HG03095 (cell line): ENCODE measurements at regions not wholly inside any gene's neighbourhood (a gene's known extent, or its start where the extent isn't known, plus 50 kb on each side); places are given as distances from the start of the nearest gene placed in this dataset.
"Not testable (repeated sequence)": the region's sequence is repeated elsewhere in the genome, so short reads cannot be mapped to it uniquely, and the experiment has no call there.

Experiments used
- ATAC-seq: cut with Tn5 transposase; IDR thresholded peaks from one replicate; pipeline ENCODE4 v1.9.1; 2021; ENCODE audit warnings: moderate library complexity; ENCODE audit not compliant: unreplicated experiment

- no peak for ATAC-seq
Measured at GRCh38 chr9:90107726-90108655, 503.2 kb downstream of the GADD45G start.

GRCh38 chr9:90112788-90113187 lies 508.0 kb downstream of the GADD45G start:
- ATAC-seq, result no peak

GRCh38 chr9:90114641-90115425 lies 510.0 kb downstream of the GADD45G start:
- ATAC-seq, result no peak

GRCh38 chr9:90121762-90122161 lies 517.0 kb downstream of the GADD45G start:
- no peak for ATAC-seq

GRCh38 chr9:90124961-90125360 lies 517.7 kb downstream of the DIRAS2 start:
- no peak for ATAC-seq

GRCh38 chr9:90127923-90128322 lies 514.7 kb downstream of the DIRAS2 start:
- ATAC-seq, result no peak

GRCh38 chr9:90128587-90129190 lies 513.9 kb downstream of the DIRAS2 start:
- no peak for ATAC-seq

GRCh38 chr9:90129446-90129845 lies 513.2 kb downstream of the DIRAS2 start:
- no peak for ATAC-seq

GRCh38 chr9:90131568-90131967 lies 511.1 kb downstream of the DIRAS2 start:
- no peak for ATAC-seq

- ATAC-seq, result no peak
Measured at GRCh38 chr9:90132866-90133265, 509.8 kb downstream of the DIRAS2 start.

- ATAC-seq, result no peak
Measured at GRCh38 chr9:90137801-90138200, 504.8 kb downstream of the DIRAS2 start.

GRCh38 chr9:90140131-90140818 lies 502.3 kb downstream of the DIRAS2 start:
- ATAC-seq, result no peak

- no peak for ATAC-seq
Measured at GRCh38 chr9:90141723-90142122, 500.9 kb downstream of the DIRAS2 start.

GRCh38 chr9:90142580-90142979 lies 500.0 kb downstream of the DIRAS2 start:
- no peak for ATAC-seq

- ATAC-seq, result no peak
Measured at GRCh38 chr9:90147426-90147825, 495.2 kb downstream of the DIRAS2 start.

GRCh38 chr9:90156318-90156717 lies 486.3 kb downstream of the DIRAS2 start:
- no peak for ATAC-seq

GRCh38 chr9:90162326-90162725 lies 480.3 kb downstream of the DIRAS2 start:
- ATAC-seq, result no peak

- no peak for ATAC-seq
Measured at GRCh38 chr9:90162819-90163218, 479.8 kb downstream of the DIRAS2 start.

- ATAC-seq, result no peak
Measured at GRCh38 chr9:90165281-90165680, 477.3 kb downstream of the DIRAS2 start.

GRCh38 chr9:90166374-90166773 lies 476.2 kb downstream of the DIRAS2 start:
- not testable (repeated sequence) for ATAC-seq

GRCh38 chr9:90167914-90168313 lies 474.7 kb downstream of the DIRAS2 start:
- ATAC-seq, result no peak
